ENCODE measurements at regions not wholly inside any gene's neighbourhood (a gene's known extent, or its start where the extent isn't known, plus 50 kb on each side); places are given as distances from the start of the nearest gene placed in this dataset.
"Not testable (repeated sequence)": the region's sequence is repeated elsewhere in the genome, so short reads cannot be mapped to it uniquely, and the experiment has no call there.

GRCh38 chr18:21979759-21980158 is 189.6 kb upstream of the GATA6 start:
- no peak for TF ChIP-seq CTCF (IDR thresholded peaks at IDR 0.05)
- H3K27me3 ChIP-seq, result no peaks in the 10 kb centered on the region
- no peak overlapping the region for H3K4me3 ChIP-seq (ENCODE audit: low read depth in 1 of 2, low read length in 1 of 2)
- no peaks in the 10 kb centered on the region for H3K4me1 ChIP-seq (ENCODE audit: control insufficient read depth in 1 of 2, insufficient read depth in 1 of 2, low read depth in 1 of 2, low read length in 1 of 2)
- no peaks in the 10 kb centered on the region for H3K36me3 ChIP-seq
- H3K27ac ChIP-seq, result no peak overlapping the region
- H3K9me3 ChIP-seq, result no peaks in the 10 kb centered on the region

- H3K27ac ChIP-seq, result no peak overlapping the region
- TF ChIP-seq CTCF (IDR thresholded peaks at IDR 0.05), result no peak
- H3K4me1 ChIP-seq (ENCODE audit: control insufficient read depth in 1 of 2, insufficient read depth in 1 of 2, low read depth in 1 of 2, low read length in 1 of 2), result no peaks in the 10 kb centered on the region
- no peaks in the 10 kb centered on the region for H3K27me3 ChIP-seq
- no peaks in the 10 kb centered on the region for H3K9me3 ChIP-seq
- no peak overlapping the region for H3K4me3 ChIP-seq (ENCODE audit: low read depth in 1 of 2, low read length in 1 of 2)
- H3K36me3 ChIP-seq, result no peaks in the 10 kb centered on the region
Measured at GRCh38 chr18:21980744-21981143, 188.6 kb upstream of the GATA6 start.

GRCh38 chr18:21981489-21981888 is 187.9 kb upstream of the GATA6 start:
- not testable (repeated sequence) for H3K27ac ChIP-seq; H3K36me3 ChIP-seq; H3K9me3 ChIP-seq; H3K4me3 ChIP-seq (ENCODE audit: low read depth in 1 of 2, low read length in 1 of 2); H3K27me3 ChIP-seq; H3K4me1 ChIP-seq (ENCODE audit: control insufficient read depth in 1 of 2, insufficient read depth in 1 of 2, low read depth in 1 of 2, low read length in 1 of 2)

- no peak for TF ChIP-seq CTCF (IDR thresholded peaks at IDR 0.05)
- H3K36me3 ChIP-seq, result no peaks in the 10 kb centered on the region
- peaks cover 13% of the 10 kb centered on the region for H3K27me3 ChIP-seq
- H3K4me3 ChIP-seq (ENCODE audit: low read depth in 1 of 2, low read length in 1 of 2), result no peak overlapping the region
- no peak overlapping the region for H3K27ac ChIP-seq
- H3K4me1 ChIP-seq (ENCODE audit: control insufficient read depth in 1 of 2, insufficient read depth in 1 of 2, low read depth in 1 of 2, low read length in 1 of 2), result no peaks in the 10 kb centered on the region
- no peaks in the 10 kb centered on the region for H3K9me3 ChIP-seq
Measured at GRCh38 chr18:21991081-21991534, 178.3 kb upstream of the GATA6 start.

- no peak overlapping the region for H3K27ac ChIP-seq
- no peak for TF ChIP-seq CTCF (IDR thresholded peaks at IDR 0.05)
Measured at GRCh38 chr18:21991886-21992285, 177.5 kb upstream of the GATA6 start.

GRCh38 chr18:21996351-21996826 is 173.0 kb upstream of the GATA6 start:
- Histone ChIP-seq H3K36me3 (no peaks in the 10 kb centered on the region), H3K27ac (no peak overlapping the region), H3K4me3 (ENCODE audit: low read depth in 1 of 2, low read length in 1 of 2) (no peak overlapping the region), H3K4me1 (ENCODE audit: control insufficient read depth in 1 of 2, insufficient read depth in 1 of 2, low read depth in 1 of 2, low read length in 1 of 2) (no peaks in the 10 kb centered on the region), H3K9me3 (no peaks in the 10 kb centered on the region), H3K27me3 (peaks cover 6% of the 10 kb centered on the region)
- TF ChIP-seq CTCF (IDR thresholded peaks at IDR 0.05), result no peak

More at GRCh38 chr18:21991886-21992285, 177.5 kb upstream of the GATA6 start:
- no peaks in the 10 kb centered on the region for H3K4me1 ChIP-seq (ENCODE audit: control insufficient read depth in 1 of 2, insufficient read depth in 1 of 2, low read depth in 1 of 2, low read length in 1 of 2)
- H3K27me3 ChIP-seq, result peaks cover 13% of the 10 kb centered on the region
- H3K36me3 ChIP-seq, result no peaks in the 10 kb centered on the region
- H3K9me3 ChIP-seq, result no peaks in the 10 kb centered on the region
- no peak overlapping the region for H3K4me3 ChIP-seq (ENCODE audit: low read depth in 1 of 2, low read length in 1 of 2)
